Endothelial cell of umbilical vein (primary cell): ENCODE measurements at regions not wholly inside any gene's neighbourhood (a gene's known extent, or its start where the extent isn't known, plus 50 kb on each side); places are given as distances from the start of the nearest gene placed in this dataset.

ENCODE experiments used
- BruUV-seq: library from RNA; stranded (reverse); fragments of 400-500 nt; replicated peaks from 2 replicates; lab custom pipeline; 2021; lab: Mats Ljungman, UMichigan
- CTCF ChIA-PET: fragments of 300-600, 350-600 bp; sonication (Branson Sonifier 250); formaldehyde crosslinking; loops from one replicate; lab custom pipeline; 2021; ENCODE audit warnings: antibody characterized with exemption, inconsistent platforms; lab: Charles Lee
- POLR2A ChIA-PET: fragments of 300-600, 350-600 bp; sonication (Branson Sonifier 250); formaldehyde crosslinking; loops from one replicate; lab custom pipeline; 2021; ENCODE audit warnings: antibody characterized with exemption, inconsistent platforms; lab: Charles Lee
- DNase-seq: peaks from one replicate; pipeline ENCODE4 v3.0.0-alpha.2; 2011; ENCODE audit warnings: low read depth, low spot score
- FAIRE-seq: peaks from 2 replicates; lab custom pipeline; 2011; peaks lifted over from hg19 to GRCh38; lab: Jason Lieb, UNC
- H2AFZ ChIP-seq: 2 replicates; pipeline ENCODE4 v1.6.0; 2012; ENCODE audit warnings: low read depth, low read length, control low read depth, inconsistent platforms
- H3K27ac ChIP-seq: 2 replicates; pipeline ENCODE4 v1.5.1; 2011; ENCODE audit warnings: low read depth, mild to moderate bottlenecking, control low read depth, low read length, moderate library complexity; ENCODE audit not compliant: insufficient read depth
- H3K27me3 ChIP-seq, 2 experiments: 2 replicates each; pipeline versions ENCODE4 v1.6.0 to v1.6.1; 2011; ENCODE audit warnings: low read length in 2 of 2, mixed read lengths in 1 of 2; ENCODE audit not compliant: control insufficient read depth in 2 of 2, insufficient read depth in 2 of 2
- H3K36me3 ChIP-seq, 2 experiments: 2 replicates in 1 of 2; 3 replicates in 1 of 2; pipeline ENCODE4 v1.5.1; 2011; ENCODE audit warnings: low read length in 2 of 2, mild to moderate bottlenecking in 1 of 2, moderate library complexity in 1 of 2; ENCODE audit not compliant: control insufficient read depth in 2 of 2, insufficient read depth in 2 of 2; ENCODE audit errors: extremely low read depth in 1 of 2
- H3K4me1 ChIP-seq: 3 replicates; pipeline ENCODE4 v1.5.1; 2011; ENCODE audit warnings: mild to moderate bottlenecking, low read length; ENCODE audit not compliant: control insufficient read depth, insufficient read depth; ENCODE audit errors: extremely low read depth
- H3K4me2 ChIP-seq: 2 replicates; pipeline ENCODE4 v1.6.1; 2011; ENCODE audit warnings: low read length, control low read depth, mixed read lengths; ENCODE audit not compliant: insufficient read depth
- H3K4me3 ChIP-seq, 3 experiments: fragments of 200-600 bp in 1 of 3; sonication (generic), shearing (Covaris generic) in 1 of 3; replicated peaks in 1 of 3; 2 replicates each; pipeline ENCODE4 v1.5.1; 2011 to 2016; ENCODE audit warnings: control low read depth in 3 of 3, low read length in 3 of 3, mild to moderate bottlenecking in 2 of 3, inconsistent platforms in 1 of 3, low read depth in 1 of 3, moderate library complexity in 1 of 3; ENCODE audit not compliant: insufficient read depth in 1 of 3
- H3K79me2 ChIP-seq: 2 replicates; pipeline ENCODE4 v1.6.0; 2012; ENCODE audit warnings: low read length, inconsistent platforms; ENCODE audit not compliant: control insufficient read depth, insufficient read depth
- H3K9ac ChIP-seq: replicated peaks from 2 replicates; pipeline ENCODE3; 2011; ENCODE audit warnings: low read length, control low read depth; ENCODE audit not compliant: insufficient read depth; ENCODE audit errors: extremely low read depth
- H3K9me1 ChIP-seq: replicated peaks from 3 replicates; pipeline ENCODE4 v1.6.0; 2011; ENCODE audit warnings: mild to moderate bottlenecking, low read length; ENCODE audit not compliant: control insufficient read depth, insufficient read depth; ENCODE audit errors: extremely low read depth
- H3K9me3 ChIP-seq: replicated peaks from 2 replicates; pipeline ENCODE4 v1.5.1; 2012; ENCODE audit warnings: low read length, inconsistent platforms; ENCODE audit not compliant: control insufficient read depth, insufficient read depth
- H4K20me1 ChIP-seq: replicated peaks from 2 replicates; pipeline ENCODE3; 2011; ENCODE audit warnings: mild to moderate bottlenecking, low read length; ENCODE audit not compliant: control insufficient read depth, insufficient read depth; ENCODE audit errors: extremely low read depth
- CTCF ChIP-seq, 2 donors: IDR thresholded peaks; 1 replicate in 1 of 2; 2 replicates in 1 of 2; pipeline ENCODE4 v1.5.1; 2011; ENCODE audit warnings: low read length in 2 of 2, mild to moderate bottlenecking in 2 of 2, moderate library complexity in 2 of 2, control low read depth in 1 of 2, inconsistent platforms in 1 of 2, low read depth in 1 of 2; ENCODE audit not compliant: insufficient read depth in 1 of 2; ENCODE audit errors: extremely low read depth in 1 of 2
- EZH2 ChIP-seq: IDR thresholded peaks from 2 replicates; pipeline ENCODE4 v1.6.1; 2012; ENCODE audit warnings: borderline replicate concordance, low read depth, mild to moderate bottlenecking, moderate library complexity, low read length, inconsistent platforms; ENCODE audit not compliant: severe bottlenecking
- FOS ChIP-seq: IDR thresholded peaks from 2 replicates; pipeline ENCODE4 v1.6.1; 2011; ENCODE audit warnings: mild to moderate bottlenecking, low read length, moderate library complexity, borderline replicate concordance; ENCODE audit not compliant: insufficient read depth
- JUN ChIP-seq: IDR thresholded peaks from 2 replicates; pipeline ENCODE4 v1.6.1; 2011; ENCODE audit warnings: borderline replicate concordance, low read depth; ENCODE audit not compliant: insufficient read length, insufficient read depth
- MYC ChIP-seq: IDR thresholded peaks from one replicate; pipeline ENCODE4 v1.6.1; 2011; ENCODE audit warnings: mild to moderate bottlenecking, low read depth, low read length
- POLR2A ChIP-seq: IDR thresholded peaks from 2 replicates; pipeline ENCODE4 v1.6.1; 2012; ENCODE audit warnings: low read depth, mild to moderate bottlenecking, control low read depth, low read length
- POLR2AphosphoS5 ChIP-seq: IDR thresholded peaks from 2 replicates; pipeline ENCODE4 v1.6.1; 2012; ENCODE audit warnings: low read depth, mild to moderate bottlenecking, control low read depth, low read length, moderate library complexity; ENCODE audit not compliant: insufficient read depth
- dilution Hi-C: fragments of 300-500 bp; cut with MboI; formaldehyde crosslinking; loops from one replicate; pipeline ENCODE4 v1.15.0; 2019; ENCODE audit warnings: low sequenced_read_pairs; ENCODE audit not compliant: extremely low pct_ligation_motif_present
- intact Hi-C: fragments of 100-400 bp; cut with micrococcal nuclease; formaldehyde crosslinking; loops from one replicate; pipeline ENCODE4 v1.10.0; 2022

GRCh38 chr12:124401704-124402221 is 106.9 kb downstream of the RFLNA start:
- no TSS peak for BruUV-seq
- CTCF ChIA-PET = interaction anchor here (1.0 to 1.9 kb wide), 5 partner anchors 8 to 31 kb away, joined by 3 to 5 read pairs (median 3); no protein-coding TSS in a partner anchor
- H3K4me1 ChIP-seq = peaks cover 8% of the 10 kb centered on the region
- H2AFZ ChIP-seq = no peak overlapping the region
- no peak overlapping the region for H3K4me2 ChIP-seq
- no peaks in the 10 kb centered on the region for H3K27me3 ChIP-seq
- H3K27ac ChIP-seq = no peak overlapping the region
- DNase-seq (no peak), FAIRE-seq (no peak)
- no peak overlapping the region for H3K9ac ChIP-seq
- peaks cover 0 to 8% of the 10 kb centered on the region in 2 experiments for H3K36me3 ChIP-seq
- TF ChIP-seq FOS (no peak), MYC (no peak), POLR2AphosphoS5 (no peak), POLR2A (no peak), EZH2 (no peak), CTCF (IDR thresholded peaks at IDR 0.05; ENCODE audit: extremely low read depth in 1 of 2, insufficient read depth in 1 of 2, low read depth in 1 of 2, low read length in 2 of 2) (no peak), JUN (no peak)
- dilution Hi-C loops = no loop called here
- no peaks in the 10 kb centered on the region for H3K79me2 ChIP-seq
- H4K20me1 ChIP-seq = no peaks in the 10 kb centered on the region
- H3K9me1 ChIP-seq = no peaks in the 10 kb centered on the region
- intact Hi-C loops = no loop called here
- H3K4me3 ChIP-seq = no peak overlapping the region
- no peaks in the 10 kb centered on the region for H3K9me3 ChIP-seq
- POLR2A ChIA-PET = no interaction called here
